ENCODE measurements at regions not wholly inside any gene's neighbourhood (a gene's known extent, or its start where the extent isn't known, plus 50 kb on each side); places are given as distances from the start of the nearest gene placed in this dataset.

GRCh38 chr2:150610670-150611279 is 123.3 kb upstream of the RND3 start:
- no peak for TF ChIP-seq TAF1 (IDR thresholded peaks at IDR 0.05; ENCODE audit: low read depth)
- TF ChIP-seq TEAD4 (IDR thresholded peaks at IDR 0.05), result 0 out of 2 replicates have a peak, but pooled peaks have one; percentile 10
- no peak for TF ChIP-seq YY1 (IDR thresholded peaks at IDR 0.05; ENCODE audit: low read depth)
- no peak for TF ChIP-seq CREB1 (IDR thresholded peaks at IDR 0.05; ENCODE audit: low read depth)
- no peak for TF ChIP-seq FOXM1 (IDR thresholded peaks at IDR 0.05; ENCODE audit: borderline replicate concordance, low read depth)
- no peak for TF ChIP-seq EGR1 (IDR thresholded peaks at IDR 0.05)
- TF ChIP-seq TCF12 (IDR thresholded peaks at IDR 0.05; ENCODE audit: low read depth), result no peak
- no peak for TF ChIP-seq USF1 (IDR thresholded peaks at IDR 0.05)
- TF ChIP-seq RAD21 (IDR thresholded peaks at IDR 0.05; ENCODE audit: low read depth), result peak; percentile 77

GRCh38 chr2:150609831-150610582 is 122.5 kb upstream of the RND3 start:
- TF ChIP-seq USF1 (IDR thresholded peaks at IDR 0.05) (no peak), REST (IDR thresholded peaks at IDR 0.05; ENCODE audit: low read depth) (no peak), MAX (IDR thresholded peaks at IDR 0.05) (no peak), TEAD4 (IDR thresholded peaks at IDR 0.05) (no peak), CREB1 (IDR thresholded peaks at IDR 0.05; ENCODE audit: low read depth) (no peak), EP300 (IDR thresholded peaks at IDR 0.05; ENCODE audit: borderline replicate concordance) (no peak), FOXM1 (IDR thresholded peaks at IDR 0.05; ENCODE audit: borderline replicate concordance, low read depth) (no peak), CEBPB (IDR thresholded peaks at IDR 0.05) (no peak), NFIC (IDR thresholded peaks at IDR 0.05) (no peak), EGR1 (IDR thresholded peaks at IDR 0.05) (no peak), ZBTB7A (IDR thresholded peaks at IDR 0.05; ENCODE audit: low read depth) (no peak)

GRCh38 chr2:150608341-150608740 is 120.9 kb upstream of the RND3 start:
- no peak for TF ChIP-seq FOXM1 (IDR thresholded peaks at IDR 0.05; ENCODE audit: borderline replicate concordance, low read depth)
- TF ChIP-seq TAF1 (IDR thresholded peaks at IDR 0.05; ENCODE audit: low read depth), result no peak
- no peak for TF ChIP-seq EGR1 (IDR thresholded peaks at IDR 0.05)

- TF ChIP-seq REST (IDR thresholded peaks at IDR 0.05; ENCODE audit: low read depth) (no peak), TCF12 (IDR thresholded peaks at IDR 0.05; ENCODE audit: low read depth) (no peak), CREB1 (IDR thresholded peaks at IDR 0.05; ENCODE audit: low read depth) (no peak), MAX (IDR thresholded peaks at IDR 0.05) (no peak), FOXM1 (IDR thresholded peaks at IDR 0.05; ENCODE audit: borderline replicate concordance, low read depth) (no peak)
Observed at GRCh38 chr2:150607390-150607811, 119.9 kb upstream of the RND3 start.

- TF ChIP-seq TCF12 (IDR thresholded peaks at IDR 0.05; ENCODE audit: low read depth), result no peak
- no peak for TF ChIP-seq EGR1 (IDR thresholded peaks at IDR 0.05)
- TF ChIP-seq USF1 (IDR thresholded peaks at IDR 0.05), result no peak
- TF ChIP-seq TAF1 (IDR thresholded peaks at IDR 0.05; ENCODE audit: low read depth), result no peak
Observed at GRCh38 chr2:150606380-150607060, 119.1 kb upstream of the RND3 start.
